Right cardiac atrium (tissue), 5 donors: ENCODE measurements at regions not wholly inside any gene's neighbourhood (a gene's known extent, or its start where the extent isn't known, plus 50 kb on each side); places are given as distances from the start of the nearest gene placed in this dataset.

Source experiments
- ATAC-seq, 2 donors: fragments of 200-7000 bp; cut with Tn5 transposase; one replicate each; pipeline versions ENCODE4 v1.8.0 to v1.9.1; 2020; ENCODE audit warnings: moderate library complexity in 2 of 2, mild to moderate bottlenecking in 1 of 2
- DNase-seq, 3 donors: peaks; one replicate each; pipeline ENCODE4 v3.0.0-alpha.2; 2020
- H3K27ac ChIP-seq: one replicate; pipeline ENCODE4 v1.5.1; 2013; ENCODE audit warnings: mild to moderate bottlenecking, low read length, control low read depth, moderate library complexity
- H3K27me3 ChIP-seq: one replicate; pipeline ENCODE4 v1.6.1; 2013; ENCODE audit not compliant: control insufficient read depth, insufficient read depth
- H3K4me1 ChIP-seq: one replicate; pipeline ENCODE4 v1.6.1; 2013; ENCODE audit warnings: low read length; ENCODE audit not compliant: control insufficient read depth, insufficient read depth
- H3K4me3 ChIP-seq: one replicate; pipeline ENCODE4 v1.5.1; 2013; ENCODE audit warnings: low read length, control low read depth
- H3K9me3 ChIP-seq: one replicate; pipeline ENCODE4 v1.6.1; 2013; ENCODE audit warnings: low read length; ENCODE audit not compliant: control insufficient read depth
- WGBS: extraction: QIAGEN DNeasy Blood & Tissue Kit; methylation state at CpG from one replicate; pipeline ENCODE4 v1.1.7; 2013; 5-methylcytosine and 5-hydroxymethylcytosine counted together
- intact Hi-C, 4 donors: fragments of 100-400 bp; cut with DNase I; formaldehyde crosslinking; loops; one replicate each; pipeline versions ENCODE4 v1.11.0 to v1.14.0; 2022 to 2023
- donor health status: healthy with polysubstance abuse.
- donor health status: DM: no; HTN: yes; CAD: no.
- donor health status: DM: no; HTN: no; CAD: no.
- donor health status: DM: no; HTN: yes; CAD: no; lungs with severe emphysema.
- donor health status: DM: yes; HTN: yes; CAD: no.

- Histone ChIP-seq H3K4me3 (no peak overlapping the region), H3K9me3 (no peaks in the 10 kb centered on the region), H3K27me3 (no peaks in the 10 kb centered on the region), H3K4me1 (peaks cover 2% of the 10 kb centered on the region), H3K27ac (no peak overlapping the region)
- intact Hi-C loops = no loop called here
- 76% methylated on average over 3 of the region's 3 CpGs for WGBS
- ATAC-seq = no peak
- DNase-seq = no peak
Observed at GRCh38 chr20:48276021-48276342, 490.7 kb upstream of the SULF2 start.

DNA sequence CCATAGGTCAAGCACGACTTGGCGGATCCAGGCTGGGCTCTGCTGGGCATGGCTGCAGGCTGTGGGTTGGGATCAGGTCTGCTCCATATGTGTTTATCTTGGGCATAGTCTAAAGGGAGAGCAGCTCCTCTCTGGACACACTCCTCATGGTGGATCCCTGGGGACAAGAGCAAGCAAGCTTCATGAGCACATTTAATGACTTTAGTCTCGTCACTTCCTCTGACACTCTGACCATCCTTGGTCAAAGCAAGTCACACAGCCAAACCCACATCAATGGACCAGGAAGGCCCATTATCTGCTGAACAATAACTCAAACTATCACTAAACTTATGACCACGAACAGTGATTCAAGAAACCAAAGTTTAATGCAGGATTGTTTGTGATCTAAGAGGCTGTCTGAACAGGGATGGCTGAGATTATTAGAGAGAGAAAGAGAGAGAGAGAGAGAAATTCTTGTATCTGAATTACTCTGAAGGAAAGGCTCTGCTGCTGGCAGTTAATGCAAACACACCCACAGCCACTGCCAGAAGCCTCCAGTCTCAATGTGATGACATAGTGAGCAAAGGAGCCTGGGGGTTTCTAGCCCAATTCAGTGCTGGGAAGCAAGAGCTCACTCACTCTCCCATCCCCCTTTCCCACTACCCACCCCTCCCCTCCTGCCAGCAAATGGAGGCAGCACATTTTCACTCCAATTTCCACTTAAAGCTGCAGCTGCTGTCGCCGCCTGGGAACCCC is 490.2 kb upstream of the SULF2 start:
- intact Hi-C loops = no loop called here
- H3K4me3 ChIP-seq = no peak overlapping the region
- DNase-seq = no peak
- H3K9me3 ChIP-seq = no peaks in the 10 kb centered on the region
- H3K4me1 ChIP-seq = peaks cover 2% of the 10 kb centered on the region
- no peak overlapping the region for H3K27ac ChIP-seq
- ATAC-seq = peak in 1 of 2 donors; percentile 58
- 66% methylated on average over 6 of the region's 6 CpGs for WGBS
- H3K27me3 ChIP-seq = peaks cover 3% of the 10 kb centered on the region

DNA sequence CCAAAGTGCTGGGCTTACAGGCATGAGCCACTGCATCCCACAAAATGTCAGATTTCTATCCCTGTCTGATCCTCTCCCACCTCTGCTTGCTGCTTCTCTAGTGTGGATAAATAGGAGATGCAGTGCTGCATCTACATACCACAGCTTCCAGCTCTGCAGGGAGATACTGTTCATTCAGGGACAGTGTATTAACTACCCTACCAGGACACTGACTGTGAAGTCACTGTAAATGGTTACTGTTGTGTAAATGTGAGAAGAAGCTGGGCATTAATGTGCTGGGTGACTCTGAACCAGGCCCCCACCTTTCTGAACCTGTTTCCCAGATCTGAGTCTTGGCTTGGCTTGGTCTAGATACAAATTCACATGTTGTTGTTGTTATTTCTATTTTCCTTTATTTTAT is 488.6 kb upstream of the SULF2 start:
- ATAC-seq (no peak), DNase-seq (no peak)
- H3K4me1 ChIP-seq = peaks cover 2% of the 10 kb centered on the region
- intact Hi-C loops = no loop called here
- H3K9me3 ChIP-seq = no peaks in the 10 kb centered on the region
- H3K4me3 ChIP-seq = no peak overlapping the region
- H3K27me3 ChIP-seq = peaks cover 3% of the 10 kb centered on the region
- H3K27ac ChIP-seq = no peak overlapping the region

- Histone ChIP-seq H3K4me1 (no peaks in the 10 kb centered on the region), H3K9me3 (no peaks in the 10 kb centered on the region), H3K27me3 (peaks cover 3% of the 10 kb centered on the region), H3K4me3 (no peak overlapping the region), H3K27ac (no peak overlapping the region)
- WGBS = 77% methylated on average over 1 of the region's 1 CpG
- no peak for ATAC-seq
- intact Hi-C loops = no loop called here
- no peak for DNase-seq
Observed at GRCh38 chr20:48270885-48271284, 485.6 kb upstream of the SULF2 start.

GRCh38 chr20:48267860-48268633 is 482.8 kb upstream of the SULF2 start:
- peaks cover 3% of the 10 kb centered on the region for H3K27me3 ChIP-seq
- 93% methylated on average over 19 of the region's 19 CpGs for WGBS
- H3K4me1 ChIP-seq = no peaks in the 10 kb centered on the region
- H3K27ac ChIP-seq = no peak overlapping the region
- intact Hi-C loops = no loop called here
- H3K4me3 ChIP-seq = no peak overlapping the region
- ATAC-seq (no peak), DNase-seq (no peak)
- no peaks in the 10 kb centered on the region for H3K9me3 ChIP-seq

DNA sequence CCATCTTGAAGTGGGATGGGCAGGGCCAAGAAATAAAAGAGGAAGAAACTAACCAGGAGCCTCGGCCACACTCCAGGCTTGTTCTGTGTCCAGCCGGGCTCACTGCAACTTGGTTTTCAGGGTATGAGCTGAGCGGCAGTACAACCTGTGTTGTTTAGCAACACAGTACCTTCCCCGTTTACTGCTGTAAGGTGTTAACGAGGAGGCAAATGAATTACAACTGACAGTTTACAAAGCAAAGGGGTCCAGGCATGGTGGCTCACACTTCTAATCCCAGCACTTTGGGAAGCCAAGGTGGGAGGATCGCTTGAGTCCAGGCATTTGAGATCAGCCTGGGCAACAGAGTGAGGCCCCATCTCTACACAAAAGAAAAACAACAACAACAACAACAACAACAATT is 481.3 kb upstream of the SULF2 start:
- WGBS = 84% methylated on average over 6 of the region's 6 CpGs
- ATAC-seq = no peak
- H3K27ac ChIP-seq = no peak overlapping the region
- no peak for DNase-seq
- peaks cover 3% of the 10 kb centered on the region for H3K27me3 ChIP-seq
- H3K9me3 ChIP-seq = no peaks in the 10 kb centered on the region
- H3K4me1 ChIP-seq = no peaks in the 10 kb centered on the region
- H3K4me3 ChIP-seq = no peak overlapping the region
- intact Hi-C loops = no loop called here

- H3K27me3 ChIP-seq = peaks cover 3% of the 10 kb centered on the region
- no peak for ATAC-seq
- intact Hi-C loops = no loop called here
- no peak overlapping the region for H3K4me3 ChIP-seq
- H3K9me3 ChIP-seq = no peaks in the 10 kb centered on the region
- no peak for DNase-seq
- no peaks in the 10 kb centered on the region for H3K4me1 ChIP-seq
- WGBS = 84% methylated on average over 7 of the region's 7 CpGs
- no peak overlapping the region for H3K27ac ChIP-seq
Observed at GRCh38 chr20:48265791-48266190, 480.5 kb upstream of the SULF2 start.

DNA sequence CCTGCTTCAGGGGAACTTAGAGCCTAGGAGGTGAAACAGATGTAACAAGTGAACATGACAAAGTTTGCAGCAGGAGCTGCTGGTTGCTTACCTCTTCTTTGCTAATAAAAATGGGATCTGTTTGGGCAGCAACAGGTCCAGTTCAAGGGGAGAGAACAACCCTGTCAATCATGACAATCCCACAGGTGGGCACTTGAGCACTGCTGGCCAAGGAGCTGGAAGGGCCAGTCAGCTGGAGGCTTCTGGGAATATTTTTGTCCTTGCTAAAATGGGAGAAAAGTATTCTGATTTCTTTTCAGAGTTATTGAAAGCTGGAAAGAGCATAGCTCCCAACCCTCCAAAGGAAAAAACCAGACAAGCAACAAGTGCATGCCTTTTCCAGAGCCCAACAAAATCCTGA is 477.7 kb upstream of the SULF2 start:
- ATAC-seq = no peak
- intact Hi-C loops = no loop called here
- Histone ChIP-seq H3K4me1 (no peaks in the 10 kb centered on the region), H3K27ac (no peak overlapping the region), H3K27me3 (no peaks in the 10 kb centered on the region), H3K4me3 (no peak overlapping the region), H3K9me3 (no peaks in the 10 kb centered on the region)
- DNase-seq = no peak

DNA sequence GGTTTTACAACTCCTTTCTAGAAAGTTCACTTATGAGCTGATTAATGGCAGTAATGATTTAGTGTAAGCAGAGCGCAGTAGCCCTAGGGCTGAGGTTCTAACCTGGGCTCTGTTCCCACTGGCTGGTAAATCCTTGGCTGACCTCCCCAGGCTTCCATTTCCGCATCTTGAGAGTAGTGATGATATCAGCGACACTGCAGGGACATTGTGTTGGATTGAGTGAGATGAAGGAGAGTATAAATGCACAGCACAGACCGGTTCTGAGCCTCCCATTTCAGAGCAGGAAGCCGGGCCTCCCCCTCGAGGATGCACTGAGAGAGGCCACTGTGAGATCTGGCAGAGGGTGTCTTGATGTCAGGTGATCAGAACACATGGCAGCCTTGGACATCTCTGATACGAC is 477.2 kb upstream of the SULF2 start:
- ATAC-seq (no peak), DNase-seq (no peak)
- intact Hi-C loops = no loop called here
- WGBS = 68% methylated on average over 7 of the region's 7 CpGs
- Histone ChIP-seq H3K4me3 (no peak overlapping the region), H3K4me1 (no peaks in the 10 kb centered on the region), H3K9me3 (no peaks in the 10 kb centered on the region), H3K27ac (no peak overlapping the region), H3K27me3 (no peaks in the 10 kb centered on the region)

GRCh38 chr20:48261398-48261910 is 476.2 kb upstream of the SULF2 start:
- peaks cover 2% of the 10 kb centered on the region for H3K9me3 ChIP-seq
- no peaks in the 10 kb centered on the region for H3K4me1 ChIP-seq
- intact Hi-C loops = no loop called here

GRCh38 chr20:48260129-48260756 is 475.0 kb upstream of the SULF2 start:
- Histone ChIP-seq H3K4me3 (no peak overlapping the region), H3K9me3 (peaks cover 2% of the 10 kb centered on the region), H3K27me3 (no peaks in the 10 kb centered on the region), H3K27ac (no peak overlapping the region), H3K4me1 (no peaks in the 10 kb centered on the region)
- DNase-seq = no peak
- intact Hi-C loops = no loop called here
- WGBS = 76% methylated on average over 15 of the region's 15 CpGs
- no peak for ATAC-seq

More at GRCh38 chr20:48261398-48261910, 476.2 kb upstream of the SULF2 start:
- Histone ChIP-seq H3K4me3 (no peak overlapping the region), H3K27me3 (no peaks in the 10 kb centered on the region), H3K27ac (no peak overlapping the region)
- DNase-seq (no peak), ATAC-seq (no peak)
- WGBS = 94% methylated on average over 6 of the region's 6 CpGs
